H1 (cell line): ENCODE measurements at regions not wholly inside any gene's neighbourhood (a gene's known extent, or its start where the extent isn't known, plus 50 kb on each side); places are given as distances from the start of the nearest gene placed in this dataset.

Experiments used
- CBX8 ChIP-seq: fragments of 300-800, 300-1000 bp; sonication (generic); IDR thresholded peaks from 2 replicates; pipeline ENCODE4 v1.7.1; 2016; ENCODE audit warnings: low read depth, low read length, borderline replicate concordance
- CTBP2 ChIP-seq: IDR thresholded peaks from 2 replicates; pipeline ENCODE4 v1.7.0; 2011; ENCODE audit warnings: borderline replicate concordance, mild to moderate bottlenecking, moderate library complexity, mixed read lengths, low read length; ENCODE audit not compliant: insufficient read depth, insufficient read length
- GTF2F1 ChIP-seq: IDR thresholded peaks from 2 replicates; pipeline ENCODE4 v1.6.1; 2012; ENCODE audit warnings: low read depth, low read length, improper control_type of control experiment, borderline replicate concordance
- JUN ChIP-seq: IDR thresholded peaks from 2 replicates; pipeline ENCODE4 v1.6.1; 2011; ENCODE audit warnings: low read depth, mild to moderate bottlenecking, improper control_type of control experiment, low read length
- JUND ChIP-seq: IDR thresholded peaks from 2 replicates; pipeline ENCODE4 v1.6.1; 2011; ENCODE audit warnings: mild to moderate bottlenecking, improper control_type of control experiment, low read length
- SP2 ChIP-seq: IDR thresholded peaks from 2 replicates; pipeline ENCODE4 v1.6.1; 2012; ENCODE audit warnings: mild to moderate bottlenecking, low read length, inconsistent platforms
- SP4 ChIP-seq: IDR thresholded peaks from 2 replicates; pipeline ENCODE4 v1.6.1; 2012; ENCODE audit warnings: low read length, inconsistent platforms
- TAF7 ChIP-seq: optimal IDR thresholded peaks from 2 replicates; pipeline ENCODE3; 2011; ENCODE audit warnings: low read depth, mild to moderate bottlenecking, inconsistent platforms, low read length, moderate library complexity, borderline replicate concordance
- TBP ChIP-seq: IDR thresholded peaks from 2 replicates; pipeline ENCODE4 v1.6.1; 2011; ENCODE audit warnings: low read depth, low read length, improper control_type of control experiment
- TEAD4 ChIP-seq: IDR thresholded peaks from 2 replicates; pipeline ENCODE4 v1.6.1; 2012; ENCODE audit warnings: low read depth, low read length, inconsistent platforms, mixed read lengths
- YY1 ChIP-seq: IDR thresholded peaks from 2 replicates; pipeline ENCODE4 v1.6.1; 2011; ENCODE audit warnings: low read depth, mild to moderate bottlenecking, low read length
- TF ChIP-seq, protein P1 (sequence below): fragments of 300-600 bp; sonication (generic); IDR thresholded peaks from 2 replicates; pipeline ENCODE4 v1.7.1; 2012; ENCODE audit warnings: low read length, moderate library complexity, mild to moderate bottlenecking, inconsistent platforms; ENCODE audit not compliant: insufficient replicate concordance

DNA sequence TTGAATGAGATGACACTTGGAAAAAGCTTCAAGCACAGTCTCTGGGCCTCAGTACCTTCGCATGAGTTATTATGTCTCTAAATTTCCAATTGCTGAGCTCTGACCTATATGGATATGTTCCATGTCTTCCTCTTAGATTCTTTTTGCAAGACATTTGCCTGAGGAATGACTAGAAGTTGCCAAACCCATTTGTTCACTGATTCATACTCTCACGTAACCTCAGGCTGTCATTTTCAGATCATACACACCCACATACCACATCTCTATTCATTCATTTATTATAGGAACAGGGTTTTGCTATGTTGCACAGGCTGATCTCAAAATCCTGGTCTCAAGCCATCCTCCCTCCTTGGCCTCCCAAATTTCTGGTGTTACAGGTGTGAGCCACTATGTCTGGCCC is 2137.1 kb upstream of the TENM3 start (continued):
- TF ChIP-seq, protein P1, sequence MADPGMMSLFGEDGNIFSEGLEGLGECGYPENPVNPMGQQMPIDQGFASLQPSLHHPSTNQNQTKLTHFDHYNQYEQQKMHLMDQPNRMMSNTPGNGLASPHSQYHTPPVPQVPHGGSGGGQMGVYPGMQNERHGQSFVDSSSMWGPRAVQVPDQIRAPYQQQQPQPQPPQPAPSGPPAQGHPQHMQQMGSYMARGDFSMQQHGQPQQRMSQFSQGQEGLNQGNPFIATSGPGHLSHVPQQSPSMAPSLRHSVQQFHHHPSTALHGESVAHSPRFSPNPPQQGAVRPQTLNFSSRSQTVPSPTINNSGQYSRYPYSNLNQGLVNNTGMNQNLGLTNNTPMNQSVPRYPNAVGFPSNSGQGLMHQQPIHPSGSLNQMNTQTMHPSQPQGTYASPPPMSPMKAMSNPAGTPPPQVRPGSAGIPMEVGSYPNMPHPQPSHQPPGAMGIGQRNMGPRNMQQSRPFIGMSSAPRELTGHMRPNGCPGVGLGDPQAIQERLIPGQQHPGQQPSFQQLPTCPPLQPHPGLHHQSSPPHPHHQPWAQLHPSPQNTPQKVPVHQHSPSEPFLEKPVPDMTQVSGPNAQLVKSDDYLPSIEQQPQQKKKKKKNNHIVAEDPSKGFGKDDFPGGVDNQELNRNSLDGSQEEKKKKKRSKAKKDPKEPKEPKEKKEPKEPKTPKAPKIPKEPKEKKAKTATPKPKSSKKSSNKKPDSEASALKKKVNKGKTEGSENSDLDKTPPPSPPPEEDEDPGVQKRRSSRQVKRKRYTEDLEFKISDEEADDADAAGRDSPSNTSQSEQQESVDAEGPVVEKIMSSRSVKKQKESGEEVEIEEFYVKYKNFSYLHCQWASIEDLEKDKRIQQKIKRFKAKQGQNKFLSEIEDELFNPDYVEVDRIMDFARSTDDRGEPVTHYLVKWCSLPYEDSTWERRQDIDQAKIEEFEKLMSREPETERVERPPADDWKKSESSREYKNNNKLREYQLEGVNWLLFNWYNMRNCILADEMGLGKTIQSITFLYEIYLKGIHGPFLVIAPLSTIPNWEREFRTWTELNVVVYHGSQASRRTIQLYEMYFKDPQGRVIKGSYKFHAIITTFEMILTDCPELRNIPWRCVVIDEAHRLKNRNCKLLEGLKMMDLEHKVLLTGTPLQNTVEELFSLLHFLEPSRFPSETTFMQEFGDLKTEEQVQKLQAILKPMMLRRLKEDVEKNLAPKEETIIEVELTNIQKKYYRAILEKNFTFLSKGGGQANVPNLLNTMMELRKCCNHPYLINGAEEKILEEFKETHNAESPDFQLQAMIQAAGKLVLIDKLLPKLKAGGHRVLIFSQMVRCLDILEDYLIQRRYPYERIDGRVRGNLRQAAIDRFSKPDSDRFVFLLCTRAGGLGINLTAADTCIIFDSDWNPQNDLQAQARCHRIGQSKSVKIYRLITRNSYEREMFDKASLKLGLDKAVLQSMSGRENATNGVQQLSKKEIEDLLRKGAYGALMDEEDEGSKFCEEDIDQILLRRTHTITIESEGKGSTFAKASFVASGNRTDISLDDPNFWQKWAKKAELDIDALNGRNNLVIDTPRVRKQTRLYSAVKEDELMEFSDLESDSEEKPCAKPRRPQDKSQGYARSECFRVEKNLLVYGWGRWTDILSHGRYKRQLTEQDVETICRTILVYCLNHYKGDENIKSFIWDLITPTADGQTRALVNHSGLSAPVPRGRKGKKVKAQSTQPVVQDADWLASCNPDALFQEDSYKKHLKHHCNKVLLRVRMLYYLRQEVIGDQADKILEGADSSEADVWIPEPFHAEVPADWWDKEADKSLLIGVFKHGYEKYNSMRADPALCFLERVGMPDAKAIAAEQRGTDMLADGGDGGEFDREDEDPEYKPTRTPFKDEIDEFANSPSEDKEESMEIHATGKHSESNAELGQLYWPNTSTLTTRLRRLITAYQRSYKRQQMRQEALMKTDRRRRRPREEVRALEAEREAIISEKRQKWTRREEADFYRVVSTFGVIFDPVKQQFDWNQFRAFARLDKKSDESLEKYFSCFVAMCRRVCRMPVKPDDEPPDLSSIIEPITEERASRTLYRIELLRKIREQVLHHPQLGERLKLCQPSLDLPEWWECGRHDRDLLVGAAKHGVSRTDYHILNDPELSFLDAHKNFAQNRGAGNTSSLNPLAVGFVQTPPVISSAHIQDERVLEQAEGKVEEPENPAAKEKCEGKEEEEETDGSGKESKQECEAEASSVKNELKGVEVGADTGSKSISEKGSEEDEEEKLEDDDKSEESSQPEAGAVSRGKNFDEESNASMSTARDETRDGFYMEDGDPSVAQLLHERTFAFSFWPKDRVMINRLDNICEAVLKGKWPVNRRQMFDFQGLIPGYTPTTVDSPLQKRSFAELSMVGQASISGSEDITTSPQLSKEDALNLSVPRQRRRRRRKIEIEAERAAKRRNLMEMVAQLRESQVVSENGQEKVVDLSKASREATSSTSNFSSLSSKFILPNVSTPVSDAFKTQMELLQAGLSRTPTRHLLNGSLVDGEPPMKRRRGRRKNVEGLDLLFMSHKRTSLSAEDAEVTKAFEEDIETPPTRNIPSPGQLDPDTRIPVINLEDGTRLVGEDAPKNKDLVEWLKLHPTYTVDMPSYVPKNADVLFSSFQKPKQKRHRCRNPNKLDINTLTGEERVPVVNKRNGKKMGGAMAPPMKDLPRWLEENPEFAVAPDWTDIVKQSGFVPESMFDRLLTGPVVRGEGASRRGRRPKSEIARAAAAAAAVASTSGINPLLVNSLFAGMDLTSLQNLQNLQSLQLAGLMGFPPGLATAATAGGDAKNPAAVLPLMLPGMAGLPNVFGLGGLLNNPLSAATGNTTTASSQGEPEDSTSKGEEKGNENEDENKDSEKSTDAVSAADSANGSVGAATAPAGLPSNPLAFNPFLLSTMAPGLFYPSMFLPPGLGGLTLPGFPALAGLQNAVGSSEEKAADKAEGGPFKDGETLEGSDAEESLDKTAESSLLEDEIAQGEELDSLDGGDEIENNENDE, result no peak
- TF ChIP-seq JUND (no peak), JUN (no peak), GTF2F1 (no peak), TBP (no peak), YY1 (no peak), TAF7 (no peak), CBX8 (no peak), SP2 (no peak), SP4 (no peak), CTBP2 (no peak), TEAD4 (no peak)
